ENCODE measurements at regions not wholly inside any gene's neighbourhood (a gene's known extent, or its start where the extent isn't known, plus 50 kb on each side); places are given as distances from the start of the nearest gene placed in this dataset.

DNA sequence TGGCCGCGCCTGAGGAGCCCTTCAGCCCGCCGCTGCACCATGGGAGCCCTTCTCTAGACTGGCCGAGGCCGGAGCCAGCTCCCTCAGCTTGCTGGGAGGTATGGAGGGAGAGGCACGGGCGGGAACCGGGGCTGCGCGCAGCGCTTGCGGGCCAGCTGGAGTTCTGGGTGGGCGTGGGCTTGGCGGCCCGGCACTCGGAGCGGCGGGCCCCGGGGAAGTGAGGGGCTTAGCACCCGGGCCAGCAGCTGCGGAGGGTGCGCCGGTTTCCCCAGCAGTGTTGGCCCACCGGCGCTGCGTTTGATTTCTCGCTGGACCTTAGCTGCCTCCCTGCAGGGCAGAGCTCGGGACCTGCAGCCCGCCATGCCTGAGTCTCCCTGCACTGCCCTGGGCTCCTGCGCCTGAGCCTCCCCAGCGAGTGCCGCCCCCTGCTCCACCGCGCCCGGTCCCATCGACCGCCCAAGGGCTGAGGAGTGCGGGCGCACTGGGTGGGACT lies 1890.0 kb upstream of the PCDH20 start:
- H3K27me3 ChIP-seq (ENCODE audit: control insufficient read depth in 2 of 2, insufficient read depth in 2 of 2, low read length in 2 of 2), result no peaks in the 10 kb centered on the region
- no TSS peak for BruUV-seq (replicated peaks)

DNA sequence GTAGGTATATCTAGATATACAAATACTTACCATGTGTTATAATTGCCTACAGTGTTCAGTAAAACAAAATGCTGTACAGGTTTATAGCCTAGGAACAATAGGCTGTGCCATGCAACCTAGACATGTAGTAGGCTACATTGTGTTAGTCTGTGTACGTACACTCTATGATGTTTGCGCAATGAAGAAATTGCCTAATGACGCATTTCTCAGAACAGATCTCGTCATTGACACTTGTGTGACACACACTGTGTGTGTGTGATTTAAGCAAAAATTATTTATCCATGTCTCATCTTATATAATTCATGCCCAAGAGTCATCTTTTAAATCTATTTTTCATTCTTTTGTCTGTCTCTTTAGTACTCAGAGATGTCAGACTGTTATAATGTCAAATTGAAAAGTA lies 1888.8 kb upstream of the PCDH20 start:
- Histone ChIP-seq H3K4me3 (replicated peaks in 1 of 3; ENCODE audit: insufficient read depth in 1 of 3, low read depth in 1 of 3, low read length in 3 of 3) (no peak overlapping the region), H4K20me1 (replicated peaks; ENCODE audit: control insufficient read depth, extremely low read depth, insufficient read depth, low read length) (no peaks in the 10 kb centered on the region), H2AFZ (ENCODE audit: low read depth, low read length) (no peak overlapping the region), H3K4me1 (ENCODE audit: control insufficient read depth, extremely low read depth, insufficient read depth, low read length) (no peaks in the 10 kb centered on the region), H3K9ac (replicated peaks; ENCODE audit: extremely low read depth, insufficient read depth, low read length) (no peak overlapping the region), H3K27ac (ENCODE audit: insufficient read depth, low read depth, low read length) (no peak overlapping the region), H3K27me3 (ENCODE audit: control insufficient read depth in 2 of 2, insufficient read depth in 2 of 2, low read length in 2 of 2) (no peaks in the 10 kb centered on the region), H3K36me3 (ENCODE audit: control insufficient read depth in 2 of 2, extremely low read depth in 1 of 2, insufficient read depth in 2 of 2, low read length in 2 of 2) (no peaks in the 10 kb centered on the region), H3K9me1 (replicated peaks; ENCODE audit: control insufficient read depth, extremely low read depth, insufficient read depth, low read length) (no peaks in the 10 kb centered on the region), H3K4me2 (ENCODE audit: insufficient read depth, low read length) (no peak overlapping the region), H3K9me3 (replicated peaks; ENCODE audit: control insufficient read depth, insufficient read depth, low read length) (no peaks in the 10 kb centered on the region), H3K79me2 (ENCODE audit: control insufficient read depth, insufficient read depth, low read length) (no peaks in the 10 kb centered on the region)
- dilution Hi-C loops (cut with MboI; ENCODE audit: extremely low pct_ligation_motif_present, low sequenced_read_pairs) (no loop called here), intact Hi-C loops (cut with micrococcal nuclease) (no loop called here)
- ChIA-PET POLR2A (no interaction called here), CTCF (no interaction called here)
- no TSS peak for BruUV-seq (replicated peaks)
- FAIRE-seq (no peak), DNase-seq (ENCODE audit: low read depth, low spot score) (no peak)
- TF ChIP-seq, protein P1, sequence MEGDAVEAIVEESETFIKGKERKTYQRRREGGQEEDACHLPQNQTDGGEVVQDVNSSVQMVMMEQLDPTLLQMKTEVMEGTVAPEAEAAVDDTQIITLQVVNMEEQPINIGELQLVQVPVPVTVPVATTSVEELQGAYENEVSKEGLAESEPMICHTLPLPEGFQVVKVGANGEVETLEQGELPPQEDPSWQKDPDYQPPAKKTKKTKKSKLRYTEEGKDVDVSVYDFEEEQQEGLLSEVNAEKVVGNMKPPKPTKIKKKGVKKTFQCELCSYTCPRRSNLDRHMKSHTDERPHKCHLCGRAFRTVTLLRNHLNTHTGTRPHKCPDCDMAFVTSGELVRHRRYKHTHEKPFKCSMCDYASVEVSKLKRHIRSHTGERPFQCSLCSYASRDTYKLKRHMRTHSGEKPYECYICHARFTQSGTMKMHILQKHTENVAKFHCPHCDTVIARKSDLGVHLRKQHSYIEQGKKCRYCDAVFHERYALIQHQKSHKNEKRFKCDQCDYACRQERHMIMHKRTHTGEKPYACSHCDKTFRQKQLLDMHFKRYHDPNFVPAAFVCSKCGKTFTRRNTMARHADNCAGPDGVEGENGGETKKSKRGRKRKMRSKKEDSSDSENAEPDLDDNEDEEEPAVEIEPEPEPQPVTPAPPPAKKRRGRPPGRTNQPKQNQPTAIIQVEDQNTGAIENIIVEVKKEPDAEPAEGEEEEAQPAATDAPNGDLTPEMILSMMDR (IDR thresholded peaks at IDR 0.05; ENCODE audit: extremely low read depth in 1 of 2, insufficient read depth in 1 of 2, low read depth in 1 of 2, low read length in 2 of 2), result no peak
- no peak for TF ChIP-seq POLR2A (IDR thresholded peaks at IDR 0.05; ENCODE audit: low read depth, low read length)
- TF ChIP-seq FOS (IDR thresholded peaks at IDR 0.05; ENCODE audit: borderline replicate concordance, insufficient read depth, low read length), result no peak
- TF ChIP-seq EZH2 (IDR thresholded peaks at IDR 0.05; ENCODE audit: borderline replicate concordance, low read depth, low read length, severe bottlenecking), result no peak
- no peak for TF ChIP-seq JUN (IDR thresholded peaks at IDR 0.05; ENCODE audit: borderline replicate concordance, insufficient read depth, insufficient read length, low read depth)
- no peak for TF ChIP-seq POLR2AphosphoS5 (IDR thresholded peaks at IDR 0.05; ENCODE audit: insufficient read depth, low read depth, low read length)
- TF ChIP-seq, protein P2, sequence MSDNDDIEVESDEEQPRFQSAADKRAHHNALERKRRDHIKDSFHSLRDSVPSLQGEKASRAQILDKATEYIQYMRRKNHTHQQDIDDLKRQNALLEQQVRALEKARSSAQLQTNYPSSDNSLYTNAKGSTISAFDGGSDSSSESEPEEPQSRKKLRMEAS (IDR thresholded peaks at IDR 0.05; ENCODE audit: insufficient read depth, insufficient read length), result no peak
- TF ChIP-seq MYC (IDR thresholded peaks at IDR 0.05; ENCODE audit: low read depth, low read length), result no peak

More for the DNA sequence above, 1890.0 kb upstream of the PCDH20 start:
- dilution Hi-C loops (cut with MboI; ENCODE audit: extremely low pct_ligation_motif_present, low sequenced_read_pairs), result no loop called here
- H3K27ac ChIP-seq (ENCODE audit: insufficient read depth, low read depth, low read length), result no peak overlapping the region
- POLR2A ChIA-PET, result no interaction called here
- H3K4me3 ChIP-seq (replicated peaks in 1 of 3; ENCODE audit: insufficient read depth in 1 of 3, low read depth in 1 of 3, low read length in 3 of 3), result no peak overlapping the region
- intact Hi-C loops (cut with micrococcal nuclease), result no loop called here
- H4K20me1 ChIP-seq (replicated peaks; ENCODE audit: control insufficient read depth, extremely low read depth, insufficient read depth, low read length), result no peaks in the 10 kb centered on the region
- no peak overlapping the region for H3K9ac ChIP-seq (replicated peaks; ENCODE audit: extremely low read depth, insufficient read depth, low read length)
- CTCF ChIA-PET, result interaction anchor here (1.6 kb wide), 1 partner anchor 8 kb away, joined by 3 read pairs; no protein-coding TSS in a partner anchor
- no peaks in the 10 kb centered on the region for H3K79me2 ChIP-seq (ENCODE audit: control insufficient read depth, insufficient read depth, low read length)
- no peaks in the 10 kb centered on the region for H3K9me3 ChIP-seq (replicated peaks; ENCODE audit: control insufficient read depth, insufficient read depth, low read length)
- no peaks in the 10 kb centered on the region for H3K36me3 ChIP-seq (ENCODE audit: control insufficient read depth in 2 of 2, extremely low read depth in 1 of 2, insufficient read depth in 2 of 2, low read length in 2 of 2)
- no peaks in the 10 kb centered on the region for H3K4me1 ChIP-seq (ENCODE audit: control insufficient read depth, extremely low read depth, insufficient read depth, low read length)
- H3K9me1 ChIP-seq (replicated peaks; ENCODE audit: control insufficient read depth, extremely low read depth, insufficient read depth, low read length), result no peaks in the 10 kb centered on the region
- H3K4me2 ChIP-seq (ENCODE audit: insufficient read depth, low read length), result no peak overlapping the region
- no peak for DNase-seq (ENCODE audit: low read depth, low spot score)
- TF ChIP-seq, protein P1 (IDR thresholded peaks at IDR 0.05; ENCODE audit: extremely low read depth in 1 of 2, insufficient read depth in 1 of 2, low read depth in 1 of 2, low read length in 2 of 2), result no peak
- TF ChIP-seq POLR2AphosphoS5 (IDR thresholded peaks at IDR 0.05; ENCODE audit: insufficient read depth, low read depth, low read length) (no peak), FOS (IDR thresholded peaks at IDR 0.05; ENCODE audit: borderline replicate concordance, insufficient read depth, low read length) (no peak), EZH2 (IDR thresholded peaks at IDR 0.05; ENCODE audit: borderline replicate concordance, low read depth, low read length, severe bottlenecking) (no peak), POLR2A (IDR thresholded peaks at IDR 0.05; ENCODE audit: low read depth, low read length) (no peak)
- TF ChIP-seq, protein P2 (IDR thresholded peaks at IDR 0.05; ENCODE audit: insufficient read depth, insufficient read length), result no peak
- no peak overlapping the region for H2AFZ ChIP-seq (ENCODE audit: low read depth, low read length)
- FAIRE-seq, result no peak

All from endothelial cell of umbilical vein (primary cell).